GM12878 (cell line): ENCODE measurements at regions not wholly inside any gene's neighbourhood (a gene's known extent, or its start where the extent isn't known, plus 50 kb on each side); places are given as distances from the start of the nearest gene placed in this dataset.

Source experiments
- BCL11A ChIP-seq: IDR thresholded peaks from 2 replicates; pipeline ENCODE4 v1.6.1; 2011; ENCODE audit warnings: low read depth, low read length
- BCL3 ChIP-seq: IDR thresholded peaks from 2 replicates; pipeline ENCODE4 v1.6.1; 2011; ENCODE audit warnings: borderline replicate concordance, low read depth, mild to moderate bottlenecking, moderate library complexity, low read length; ENCODE audit not compliant: insufficient read depth, poor library complexity, severe bottlenecking
- BCLAF1 ChIP-seq: fragments of 450-650 bp; IDR thresholded peaks from 2 replicates; pipeline ENCODE4 v1.6.1; 2017; ENCODE audit warnings: antibody characterized with exemption, mild to moderate bottlenecking, moderate library complexity
- CTCF ChIP-seq, 3 experiments: IDR thresholded peaks in 2 of 3; conservative IDR thresholded peaks in 1 of 3; 2 replicates each; pipeline ENCODE4 v1.5.1; 2011; ENCODE audit warnings: low read depth in 3 of 3, low read length in 3 of 3, mild to moderate bottlenecking in 3 of 3, control low read depth in 2 of 3, moderate library complexity in 2 of 3, inconsistent platforms in 1 of 3, mixed read lengths in 1 of 3; ENCODE audit not compliant: control insufficient read depth in 2 of 3, insufficient read depth in 1 of 3; ENCODE audit errors: extremely low read depth in 1 of 3
- CUX1 ChIP-seq: IDR thresholded peaks from 2 replicates; pipeline ENCODE4 v1.6.1; 2012; ENCODE audit warnings: improper control_type of control experiment, low read depth, low read length; ENCODE audit not compliant: insufficient replicate concordance
- EZH2 ChIP-seq: IDR thresholded peaks from 2 replicates; pipeline ENCODE4 v1.6.1; 2012; ENCODE audit warnings: low read depth, mild to moderate bottlenecking, control low read depth, inconsistent platforms, low read length, borderline replicate concordance; ENCODE audit not compliant: control insufficient read depth
- POLR2A ChIP-seq: IDR thresholded peaks from 2 replicates; pipeline ENCODE4 v1.6.1; 2011; ENCODE audit warnings: low read depth, mild to moderate bottlenecking, low read length
- POLR2AphosphoS5 ChIP-seq: IDR thresholded peaks from 2 replicates; pipeline ENCODE4 v1.6.1; 2011; ENCODE audit warnings: mild to moderate bottlenecking, low read length, inconsistent platforms
- SMAD5 ChIP-seq: IDR thresholded peaks from 2 replicates; pipeline ENCODE4 v1.6.1; 2016; ENCODE audit warnings: antibody characterized with exemption, low read depth
- SMC3 ChIP-seq: IDR thresholded peaks from 2 replicates; pipeline ENCODE4 v1.6.1; 2011; ENCODE audit warnings: low read length, improper control_type of control experiment, borderline replicate concordance
- STAT3 ChIP-seq: IDR thresholded peaks from 2 replicates; pipeline ENCODE4 v1.6.1; 2011; ENCODE audit warnings: low read depth, low read length, improper control_type of control experiment
- TBL1XR1 ChIP-seq: IDR thresholded peaks from 2 replicates; pipeline ENCODE4 v1.6.1; 2012; ENCODE audit warnings: low read depth, low read length, improper control_type of control experiment
- ZZZ3 ChIP-seq: IDR thresholded peaks from 2 replicates; pipeline ENCODE4 v1.6.1; 2011; ENCODE audit warnings: low read depth; ENCODE audit not compliant: control insufficient read depth, insufficient read length

GRCh38 chr11:15705891-15706290 lies 591.2 kb downstream of the INSC start:
- TF ChIP-seq ZZZ3 = no peak
- no peak for TF ChIP-seq SMC3
- TF ChIP-seq BCL3 = no peak
- TF ChIP-seq CTCF (IDR thresholded peaks at IDR 0.05 in 2 of 3, conservative IDR thresholded peaks at IDR 0.05 in 1 of 3; ENCODE audit: control insufficient read depth in 2 of 3, extremely low read depth in 1 of 3, insufficient read depth in 1 of 3, low read depth in 3 of 3, low read length in 3 of 3) = no peak
- no peak for TF ChIP-seq BCLAF1
- TF ChIP-seq SMAD5 = no peak
- no peak for TF ChIP-seq EZH2
- no peak for TF ChIP-seq STAT3
- no peak for TF ChIP-seq POLR2A
- TF ChIP-seq TBL1XR1 = no peak
- TF ChIP-seq CUX1 = no peak
- TF ChIP-seq POLR2AphosphoS5 = no peak
- no peak for TF ChIP-seq BCL11A
